ENCODE measurements at regions not wholly inside any gene's neighbourhood (a gene's known extent, or its start where the extent isn't known, plus 50 kb on each side); places are given as distances from the start of the nearest gene placed in this dataset.
A peak's percentile ranks its signal among the peaks of the same experiment; 100 is the strongest.

DNA sequence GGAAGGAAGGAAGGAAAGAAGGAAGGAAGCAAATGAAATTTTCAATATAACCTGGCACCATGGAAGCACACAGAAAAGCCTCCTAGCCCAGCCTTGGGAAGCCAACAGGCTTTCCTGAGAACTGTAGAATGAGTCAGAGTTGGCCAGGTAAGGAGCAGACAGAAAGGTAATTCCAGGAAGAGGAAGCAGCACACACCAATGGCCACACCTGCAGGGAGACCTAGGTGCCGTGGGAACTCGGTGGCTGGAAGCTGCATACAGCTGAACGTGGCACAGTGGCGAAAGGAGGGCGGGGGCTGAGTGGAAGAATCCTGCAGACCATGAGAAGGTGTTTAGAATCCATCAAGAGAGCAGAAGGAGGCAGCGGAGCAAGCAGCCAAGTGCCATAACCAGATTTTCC, 224.8 kb upstream of the RREB1 start:
- H3K4me1 Mint-ChIP-seq (ENCODE audit: low read depth) = peaks cover 7% of the 10 kb centered on the region
- H3K27ac Mint-ChIP-seq = no peak overlapping the region
- POLR2A ChIA-PET = no interaction called here
- H3K9me3 Mint-ChIP-seq (ENCODE audit: insufficient read depth) = no peaks in the 10 kb centered on the region
- CTCF ChIA-PET = interaction anchor here (1.0 kb wide), 1 partner anchor 206 kb away, joined by 3 read pairs; no protein-coding TSS in a partner anchor
- DNase-seq (no peak), ATAC-seq (no peak)
- no peaks in the 10 kb centered on the region for H3K36me3 Mint-ChIP-seq (ENCODE audit: low read depth)
- H3K4me3 Mint-ChIP-seq = no peak overlapping the region
- no peaks in the 10 kb centered on the region for H3K27me3 Mint-ChIP-seq (ENCODE audit: low read depth)

DNA sequence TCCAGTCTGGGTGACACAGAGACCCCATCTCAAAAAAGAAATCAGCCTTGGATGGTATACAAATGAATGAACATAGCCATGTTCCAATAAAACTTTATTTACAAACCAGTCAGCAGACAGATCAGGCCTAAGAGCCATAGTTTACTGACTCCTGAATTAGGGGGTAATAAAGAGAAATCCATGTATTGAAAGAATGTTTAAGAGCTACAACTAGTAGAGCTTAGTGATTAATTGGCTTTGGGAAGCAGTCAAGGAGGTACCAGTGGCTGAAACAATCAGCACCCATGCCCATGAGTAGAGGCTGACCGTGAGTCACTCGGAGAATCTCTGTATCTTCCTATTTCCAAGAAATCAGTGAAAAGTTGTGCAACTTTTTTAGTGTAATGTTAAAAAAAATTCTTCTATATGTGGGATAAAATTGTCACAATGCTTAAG, 223.6 kb upstream of the RREB1 start:
- Mint-ChIP-seq H3K27ac (no peak overlapping the region), H3K4me1 (ENCODE audit: low read depth) (peaks cover 7% of the 10 kb centered on the region), H3K4me3 (no peak overlapping the region), H3K9me3 (ENCODE audit: insufficient read depth) (no peaks in the 10 kb centered on the region), H3K27me3 (ENCODE audit: low read depth) (no peaks in the 10 kb centered on the region), H3K36me3 (ENCODE audit: low read depth) (no peaks in the 10 kb centered on the region)
- POLR2A ChIA-PET = no interaction called here
- no peak for DNase-seq
- ATAC-seq = no peak
- CTCF ChIA-PET = no interaction called here

DNA sequence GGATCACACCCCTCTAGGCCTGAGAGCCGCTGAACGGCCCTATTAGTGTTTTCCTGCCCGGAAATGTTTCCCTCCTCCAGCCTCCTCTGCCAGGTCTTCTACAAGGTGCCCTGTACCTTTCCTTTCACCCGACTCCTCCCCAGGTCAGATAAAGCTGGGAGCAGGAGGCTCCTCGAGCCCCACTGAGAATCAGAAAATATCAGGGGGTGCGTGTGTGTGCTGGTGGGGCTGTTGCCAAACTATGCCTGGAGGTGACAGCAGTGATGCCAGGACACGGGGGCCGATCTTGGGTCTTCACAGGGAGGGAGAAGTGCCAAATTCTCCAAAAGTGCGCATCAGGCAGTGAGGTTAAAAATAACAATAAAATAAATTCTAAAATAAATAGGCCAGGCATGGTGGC, 222.8 kb upstream of the RREB1 start:
- Mint-ChIP-seq H3K4me1 (ENCODE audit: low read depth) (peaks cover 7% of the 10 kb centered on the region), H3K27me3 (ENCODE audit: low read depth) (no peaks in the 10 kb centered on the region), H3K36me3 (ENCODE audit: low read depth) (no peaks in the 10 kb centered on the region), H3K9me3 (ENCODE audit: insufficient read depth) (no peaks in the 10 kb centered on the region), H3K27ac (no peak overlapping the region), H3K4me3 (no peak overlapping the region)
- no peak for ATAC-seq
- ChIA-PET CTCF (no interaction called here), POLR2A (no interaction called here)
- no peak for DNase-seq

DNA sequence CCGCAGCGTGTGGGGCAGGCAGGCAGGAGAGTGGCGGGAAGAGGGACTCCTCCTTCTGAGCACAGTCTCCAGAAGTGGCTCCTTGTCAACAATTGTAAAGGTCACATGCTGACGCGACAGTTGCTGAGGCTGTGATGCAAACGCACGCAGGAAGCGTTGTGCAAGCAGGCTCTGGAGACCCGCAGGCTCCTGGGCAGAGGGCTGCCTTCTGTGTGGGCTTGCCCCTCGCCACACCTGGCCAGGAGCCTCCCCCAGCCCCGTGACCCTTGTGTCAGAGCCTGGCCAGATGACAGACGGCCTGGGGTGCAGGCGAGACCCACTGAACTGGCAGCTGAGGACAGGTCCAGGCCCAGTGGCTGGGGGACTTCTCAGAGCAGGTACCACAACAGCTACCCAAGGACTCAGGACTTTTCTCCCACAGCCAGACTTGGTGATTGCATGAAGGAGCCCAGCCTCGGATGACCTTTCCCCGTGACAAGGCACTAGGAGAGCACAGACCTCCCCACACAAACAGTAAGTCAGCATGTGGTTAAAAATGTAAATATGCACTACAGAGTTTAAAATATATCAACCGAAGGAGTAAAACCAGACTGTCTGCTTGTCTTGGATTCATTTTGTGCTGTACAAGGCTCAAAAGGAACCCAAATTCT, 222.1 kb upstream of the RREB1 start:
- ATAC-seq (no peak), DNase-seq (no peak)
- H3K27ac Mint-ChIP-seq = no peak overlapping the region
- H3K4me1 Mint-ChIP-seq (ENCODE audit: low read depth) = peaks cover 7% of the 10 kb centered on the region
- H3K4me3 Mint-ChIP-seq = no peak overlapping the region
- ChIA-PET POLR2A (no interaction called here), CTCF (no interaction called here)
- H3K9me3 Mint-ChIP-seq (ENCODE audit: insufficient read depth) = no peaks in the 10 kb centered on the region
- H3K27me3 Mint-ChIP-seq (ENCODE audit: low read depth) = no peaks in the 10 kb centered on the region
- H3K36me3 Mint-ChIP-seq (ENCODE audit: low read depth) = no peaks in the 10 kb centered on the region

DNA sequence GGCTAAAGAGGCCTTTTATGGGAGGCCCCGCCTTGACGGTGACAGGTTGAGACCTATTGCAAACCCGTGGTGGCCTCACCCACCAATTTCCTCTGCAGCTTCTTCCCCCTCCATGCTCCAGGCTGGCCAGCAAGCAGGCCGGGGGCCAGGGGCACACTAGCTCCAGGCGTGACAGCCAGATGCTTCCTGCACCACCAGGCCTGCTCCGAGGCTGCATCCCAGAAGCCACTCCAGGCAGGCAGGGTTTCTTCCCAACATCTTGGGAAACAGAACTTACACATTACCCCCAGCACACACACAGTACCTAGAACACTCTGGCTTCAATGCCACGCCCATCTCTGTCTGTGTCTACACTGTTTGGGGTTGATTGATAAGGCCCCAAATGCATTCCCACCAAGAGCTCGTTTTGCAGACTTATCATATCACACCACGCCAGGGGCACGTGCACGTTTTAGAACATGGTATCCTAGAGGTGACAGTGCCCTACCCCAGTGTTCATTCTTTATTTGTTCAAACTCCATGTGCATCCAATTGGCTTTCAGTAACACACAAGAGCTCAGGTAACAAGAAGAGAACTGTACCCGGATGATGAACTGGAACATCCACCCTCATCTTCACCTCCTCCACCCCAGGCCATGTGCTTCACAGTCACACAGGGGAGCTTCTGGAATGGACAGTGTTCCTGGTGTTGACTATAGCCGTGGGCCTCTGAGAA, 221.4 kb upstream of the RREB1 start:
- H3K4me1 Mint-ChIP-seq (ENCODE audit: low read depth) = peaks cover 7% of the 10 kb centered on the region
- H3K4me3 Mint-ChIP-seq = no peak overlapping the region
- H3K9me3 Mint-ChIP-seq (ENCODE audit: insufficient read depth) = no peaks in the 10 kb centered on the region
- ATAC-seq (no peak), DNase-seq (no peak)
- no peaks in the 10 kb centered on the region for H3K36me3 Mint-ChIP-seq (ENCODE audit: low read depth)
- ChIA-PET CTCF (no interaction called here), POLR2A (interaction anchor here (0.6 to 0.7 kb wide), 2 partner anchors 25 to 143 kb away, joined by 3 read pairs; no protein-coding TSS in a partner anchor)
- H3K27ac Mint-ChIP-seq = no peak overlapping the region
- no peaks in the 10 kb centered on the region for H3K27me3 Mint-ChIP-seq (ENCODE audit: low read depth)

DNA sequence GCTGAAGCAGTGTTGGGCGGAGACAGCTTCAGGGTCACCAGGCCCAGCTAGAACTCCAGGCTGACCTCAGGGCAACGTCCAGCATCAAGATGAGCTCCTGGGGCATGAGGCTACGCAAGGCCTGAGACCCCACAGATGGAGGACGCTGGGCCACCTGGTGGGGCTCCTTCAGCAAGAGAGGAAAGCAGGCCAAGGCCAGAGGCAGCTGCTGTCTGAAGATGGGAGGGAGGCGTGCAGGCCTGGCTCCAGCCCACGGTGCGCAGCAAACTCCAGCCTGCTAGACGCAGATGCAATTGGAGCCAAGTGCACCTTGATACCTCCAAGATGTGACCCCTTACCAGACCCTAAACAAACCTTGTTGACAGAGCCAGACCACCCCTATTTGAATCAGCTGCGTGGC, 220.9 kb upstream of the RREB1 start:
- no peaks in the 10 kb centered on the region for H3K36me3 Mint-ChIP-seq (ENCODE audit: low read depth)
- no peak overlapping the region for H3K4me3 Mint-ChIP-seq
- H3K9me3 Mint-ChIP-seq (ENCODE audit: insufficient read depth) = no peaks in the 10 kb centered on the region
- ChIA-PET CTCF (no interaction called here), POLR2A (interaction anchor here (0.6 to 0.7 kb wide), 2 partner anchors 25 to 144 kb away, joined by 3 read pairs; no protein-coding TSS in a partner anchor)
- no peak overlapping the region for H3K27ac Mint-ChIP-seq
- ATAC-seq = no peak
- peaks cover 8% of the 10 kb centered on the region for H3K4me1 Mint-ChIP-seq (ENCODE audit: low read depth)
- H3K27me3 Mint-ChIP-seq (ENCODE audit: low read depth) = no peaks in the 10 kb centered on the region
- no peak for DNase-seq

DNA sequence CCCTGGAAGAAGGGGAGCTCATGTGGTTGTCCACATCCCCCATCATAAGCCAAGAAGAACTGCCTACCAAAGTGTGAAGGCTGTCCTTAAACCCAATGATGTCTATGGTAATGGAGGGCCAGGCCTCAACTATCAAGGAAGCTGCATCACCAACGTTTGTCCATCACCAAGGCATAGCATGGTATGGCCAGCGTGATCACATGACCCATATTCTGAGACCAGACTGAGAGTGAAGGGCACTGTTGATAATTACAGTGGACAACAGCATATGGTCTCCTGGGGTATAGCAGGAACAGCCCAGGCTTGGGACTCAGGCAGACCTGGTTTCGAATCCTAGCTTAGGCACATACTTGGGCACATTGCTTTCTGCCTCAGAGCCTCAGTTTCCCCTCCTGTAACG, 218.2 kb upstream of the RREB1 start:
- ChIA-PET CTCF (no interaction called here), POLR2A (no interaction called here)
- ATAC-seq (no peak), DNase-seq (no peak)
- no peak overlapping the region for H3K27ac Mint-ChIP-seq
- no peak overlapping the region for H3K4me3 Mint-ChIP-seq
- no peaks in the 10 kb centered on the region for H3K27me3 Mint-ChIP-seq (ENCODE audit: low read depth)
- no peaks in the 10 kb centered on the region for H3K36me3 Mint-ChIP-seq (ENCODE audit: low read depth)
- H3K9me3 Mint-ChIP-seq (ENCODE audit: insufficient read depth) = no peaks in the 10 kb centered on the region
- peaks cover 14% of the 10 kb centered on the region for H3K4me1 Mint-ChIP-seq (ENCODE audit: low read depth)

DNA sequence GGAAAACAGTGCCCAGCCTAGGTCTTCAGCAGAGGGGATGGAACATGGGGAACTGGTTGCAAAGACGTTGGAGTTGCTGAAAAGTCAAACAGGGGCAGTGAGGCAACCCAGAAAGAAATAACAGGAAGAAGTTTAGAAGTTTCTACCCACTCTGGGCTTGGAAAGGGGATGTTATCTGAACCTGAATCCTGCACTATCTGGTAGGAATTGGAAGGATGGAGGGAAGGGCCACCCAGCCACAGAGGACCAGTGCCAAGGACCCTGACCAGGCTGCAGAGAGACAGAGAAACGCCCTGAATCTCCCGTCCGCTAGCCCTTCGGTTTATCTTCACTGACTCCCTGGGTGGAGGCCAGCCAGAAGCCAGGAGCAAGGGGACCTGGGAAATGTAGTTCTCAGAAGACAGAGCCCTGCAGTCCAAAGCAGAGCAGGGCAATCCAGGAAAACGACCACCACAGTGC, 217.3 kb upstream of the RREB1 start:
- DNase-seq = no peak
- no peaks in the 10 kb centered on the region for H3K36me3 Mint-ChIP-seq (ENCODE audit: low read depth)

DNA sequence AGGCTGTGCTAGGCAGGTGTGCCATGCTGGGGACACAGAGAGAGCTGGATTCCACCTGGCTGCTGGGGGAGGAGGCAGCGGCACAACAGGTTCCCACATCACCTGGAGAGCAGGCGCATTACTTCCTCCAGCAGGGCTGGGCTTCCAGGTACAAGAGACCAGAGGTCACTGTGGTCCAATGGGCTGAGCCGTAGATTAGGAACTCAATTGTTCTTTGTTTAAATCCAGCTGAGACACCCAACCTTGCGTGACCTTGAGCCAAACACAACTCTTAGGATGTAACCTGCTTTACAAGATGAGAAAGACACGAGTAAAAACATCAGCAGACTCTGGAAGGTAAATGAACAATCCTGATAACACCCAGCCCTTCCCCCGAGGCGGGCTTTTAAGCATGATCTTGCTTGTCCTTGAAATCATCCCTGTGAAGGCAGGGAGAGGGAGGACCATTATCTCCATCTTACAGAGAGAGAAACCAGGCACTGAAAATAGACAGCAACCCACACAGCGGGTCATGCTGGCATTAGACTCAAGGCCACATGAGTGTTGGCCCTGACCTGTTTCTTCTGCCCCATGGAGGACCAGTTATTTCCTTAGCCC, 216.5 kb upstream of the RREB1 start:
- H3K36me3 Mint-ChIP-seq (ENCODE audit: low read depth) = no peaks in the 10 kb centered on the region
- ChIA-PET POLR2A (no interaction called here), CTCF (no interaction called here)
- H3K4me1 Mint-ChIP-seq (ENCODE audit: low read depth) = peaks cover 8% of the 10 kb centered on the region
- no peak overlapping the region for H3K4me3 Mint-ChIP-seq
- no peaks in the 10 kb centered on the region for H3K9me3 Mint-ChIP-seq (ENCODE audit: insufficient read depth)
- peaks cover 4% of the 10 kb centered on the region for H3K27me3 Mint-ChIP-seq (ENCODE audit: low read depth)
- no peak for DNase-seq
- no peak for ATAC-seq
- no peak overlapping the region for H3K27ac Mint-ChIP-seq

More for the DNA sequence above, 217.3 kb upstream of the RREB1 start:
- H3K27ac Mint-ChIP-seq = no peak overlapping the region
- ATAC-seq = no peak
- H3K27me3 Mint-ChIP-seq (ENCODE audit: low read depth) = no peaks in the 10 kb centered on the region
- H3K4me1 Mint-ChIP-seq (ENCODE audit: low read depth) = peaks cover 12% of the 10 kb centered on the region
- no peaks in the 10 kb centered on the region for H3K9me3 Mint-ChIP-seq (ENCODE audit: insufficient read depth)
- ChIA-PET POLR2A (no interaction called here), CTCF (no interaction called here)
- no peak overlapping the region for H3K4me3 Mint-ChIP-seq

DNA sequence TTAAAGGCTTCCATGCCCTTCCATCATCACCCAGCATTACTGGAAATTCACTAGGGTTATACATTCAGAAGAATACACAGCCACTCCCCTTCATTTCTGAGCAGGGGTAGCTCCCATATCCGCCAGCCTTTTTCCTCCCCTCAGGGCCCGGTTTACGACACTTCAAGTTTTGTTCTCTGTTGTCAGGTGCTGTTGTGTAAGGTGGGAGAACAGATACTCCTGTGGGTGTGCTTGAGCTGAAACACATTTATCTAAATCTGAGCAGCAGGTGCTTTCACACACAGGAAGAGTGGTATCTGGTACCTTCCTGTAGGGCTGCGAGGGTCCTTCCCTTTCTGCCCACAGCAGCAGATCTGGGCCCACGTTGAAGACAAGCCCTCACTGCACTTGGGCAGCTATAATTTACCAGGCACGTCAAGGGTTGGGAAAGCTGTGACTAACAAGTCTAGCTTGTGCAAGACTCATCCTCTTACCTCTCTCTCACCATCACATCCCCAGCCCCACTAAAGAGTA, 215.8 kb upstream of the RREB1 start:
- Mint-ChIP-seq H3K36me3 (ENCODE audit: low read depth) (no peaks in the 10 kb centered on the region), H3K4me3 (no peak overlapping the region), H3K4me1 (ENCODE audit: low read depth) (peaks cover 6% of the 10 kb centered on the region), H3K9me3 (ENCODE audit: insufficient read depth) (no peaks in the 10 kb centered on the region), H3K27ac (peak overlapping the region; percentile 33), H3K27me3 (ENCODE audit: low read depth) (peaks cover 6% of the 10 kb centered on the region)
- DNase-seq (no peak), ATAC-seq (no peak)
- ChIA-PET POLR2A (no interaction called here), CTCF (no interaction called here)

DNA sequence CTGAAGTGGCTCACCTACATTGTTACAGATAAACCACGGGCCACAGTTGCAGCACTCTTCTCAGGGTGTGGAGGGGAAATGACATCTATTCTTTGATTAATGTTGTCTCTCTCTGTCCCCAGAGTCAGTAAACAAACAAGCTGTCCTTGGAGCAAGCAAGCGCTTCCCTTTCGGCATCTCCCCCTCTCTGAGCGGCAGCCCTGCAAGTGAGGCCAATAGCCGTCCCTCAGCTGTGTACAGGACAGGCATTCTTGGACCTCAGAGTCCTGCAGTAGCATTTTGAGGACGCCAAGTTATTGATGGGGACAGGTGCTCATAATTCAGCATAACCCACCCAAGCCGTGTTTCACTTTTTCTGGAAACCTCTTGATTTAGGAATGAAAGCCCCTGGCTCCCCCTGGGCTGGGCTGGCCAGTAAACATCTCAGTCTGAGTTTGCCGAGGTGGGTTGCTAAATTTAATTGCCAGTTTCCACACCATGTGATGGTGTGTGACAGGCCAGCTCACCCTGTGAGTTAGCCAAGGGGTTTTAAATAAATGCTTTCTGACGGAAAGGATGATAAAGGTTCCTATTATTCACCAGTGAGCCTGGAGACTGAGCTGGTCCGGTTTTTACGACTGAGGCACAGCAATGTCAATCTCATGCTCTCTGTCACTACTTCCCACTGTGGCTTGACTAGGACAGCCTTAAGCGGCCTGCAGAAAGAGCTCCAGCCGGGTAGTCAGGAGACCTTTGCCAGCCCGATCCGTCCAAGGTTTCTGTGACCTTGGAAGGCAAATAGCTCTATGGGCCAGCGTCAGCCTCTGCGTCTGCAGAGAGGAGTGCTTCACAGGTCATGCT, 214.8 kb upstream of the RREB1 start:
- Mint-ChIP-seq H3K27ac (no peak overlapping the region), H3K27me3 (ENCODE audit: low read depth) (peaks cover 11% of the 10 kb centered on the region), H3K9me3 (ENCODE audit: insufficient read depth) (no peaks in the 10 kb centered on the region), H3K4me1 (ENCODE audit: low read depth) (peaks cover 6% of the 10 kb centered on the region), H3K36me3 (ENCODE audit: low read depth) (no peaks in the 10 kb centered on the region), H3K4me3 (no peak overlapping the region)
- DNase-seq = no peak
- POLR2A ChIA-PET = interaction anchor here (0.6 kb wide), 1 partner anchor 70 kb away, joined by 3 read pairs; no protein-coding TSS in a partner anchor
- no peak for ATAC-seq
- CTCF ChIA-PET = no interaction called here

Measured in activated CD8-positive, alpha-beta T cell treated with anti-CD3 and anti-CD28 coated beads, Interleukin-2, amount 10 ng/mL, durations not matched to agents 7 days and 5 days (primary cell).